DND-41 (cell line): ENCODE measurements at regions not wholly inside any gene's neighbourhood (a gene's known extent, or its start where the extent isn't known, plus 50 kb on each side); places are given as distances from the start of the nearest gene placed in this dataset.

ENCODE experiments used
- ATAC-seq: fragments of 200-7000 bp; cut with Tn5 transposase; 3 replicates; pipeline ENCODE4 v1.9.1; 2021; ENCODE audit warnings: low read depth; ENCODE audit not compliant: insufficient read depth
- DNase-seq: peaks from one replicate; pipeline ENCODE4 v3.0.0-alpha.2; 2020
- H2AFZ ChIP-seq: 2 replicates; pipeline ENCODE4 v1.6.0; 2012; ENCODE audit warnings: low read depth, low read length
- H3K27ac ChIP-seq: 2 replicates; pipeline ENCODE4 v1.5.1; 2012; ENCODE audit warnings: low read length, inconsistent platforms
- H3K27me3 ChIP-seq: fragments of 200-600 bp; sonication (generic); 2 replicates; pipeline ENCODE4 v1.6.0; 2012; ENCODE audit warnings: low read length, mild to moderate bottlenecking, inconsistent platforms; ENCODE audit not compliant: insufficient read depth, poor library complexity
- H3K36me3 ChIP-seq: 2 replicates; pipeline ENCODE4 v1.5.1; 2012; ENCODE audit warnings: low read length, inconsistent platforms; ENCODE audit not compliant: insufficient read depth
- H3K4me1 ChIP-seq: 2 replicates; pipeline ENCODE4 v1.5.1; 2012; ENCODE audit warnings: mild to moderate bottlenecking, low read length; ENCODE audit not compliant: insufficient read depth
- H3K4me2 ChIP-seq: 2 replicates; pipeline ENCODE4 v1.6.0; 2012; ENCODE audit warnings: mild to moderate bottlenecking, moderate library complexity, low read length, inconsistent platforms; ENCODE audit not compliant: insufficient read depth
- H3K4me3 ChIP-seq, 2 experiments: fragments of 200-600 bp in 1 of 2; shearing (Covaris generic) in 1 of 2; 2 replicates each; pipeline ENCODE4 v1.5.1; 2012 to 2016; ENCODE audit warnings: inconsistent platforms in 2 of 2, low read length in 2 of 2, mild to moderate bottlenecking in 2 of 2, low read depth in 1 of 2, moderate library complexity in 1 of 2
- H3K79me2 ChIP-seq: 2 replicates; pipeline ENCODE4 v1.6.0; 2012; ENCODE audit warnings: low read length, inconsistent platforms; ENCODE audit not compliant: insufficient read depth
- H3K9ac ChIP-seq: 2 replicates; pipeline ENCODE4 v1.6.0; 2012; ENCODE audit warnings: low read depth, mild to moderate bottlenecking, inconsistent platforms, low read length, moderate library complexity
- H3K9me3 ChIP-seq: 2 replicates; pipeline ENCODE4 v1.5.1; 2012; ENCODE audit warnings: low read length, moderate library complexity, mild to moderate bottlenecking, inconsistent platforms; ENCODE audit not compliant: insufficient read depth, severe bottlenecking
- H4K20me1 ChIP-seq: 2 replicates; pipeline ENCODE4 v1.6.0; 2012; ENCODE audit warnings: low read length; ENCODE audit not compliant: insufficient read depth
- EZH2 ChIP-seq: IDR thresholded peaks from 3 replicates; pipeline ENCODE4 v1.6.1; 2012; ENCODE audit warnings: borderline replicate concordance, low read depth, mild to moderate bottlenecking, moderate library complexity, low read length, inconsistent platforms; ENCODE audit not compliant: severe bottlenecking
- TF ChIP-seq, protein P1 (sequence below): IDR thresholded peaks from 2 replicates; pipeline ENCODE4 v1.5.1; 2012; ENCODE audit warnings: borderline replicate concordance, low read length, moderate library complexity, mild to moderate bottlenecking; ENCODE audit not compliant: poor library complexity, severe bottlenecking; ENCODE audit errors: extremely low read depth

DNA sequence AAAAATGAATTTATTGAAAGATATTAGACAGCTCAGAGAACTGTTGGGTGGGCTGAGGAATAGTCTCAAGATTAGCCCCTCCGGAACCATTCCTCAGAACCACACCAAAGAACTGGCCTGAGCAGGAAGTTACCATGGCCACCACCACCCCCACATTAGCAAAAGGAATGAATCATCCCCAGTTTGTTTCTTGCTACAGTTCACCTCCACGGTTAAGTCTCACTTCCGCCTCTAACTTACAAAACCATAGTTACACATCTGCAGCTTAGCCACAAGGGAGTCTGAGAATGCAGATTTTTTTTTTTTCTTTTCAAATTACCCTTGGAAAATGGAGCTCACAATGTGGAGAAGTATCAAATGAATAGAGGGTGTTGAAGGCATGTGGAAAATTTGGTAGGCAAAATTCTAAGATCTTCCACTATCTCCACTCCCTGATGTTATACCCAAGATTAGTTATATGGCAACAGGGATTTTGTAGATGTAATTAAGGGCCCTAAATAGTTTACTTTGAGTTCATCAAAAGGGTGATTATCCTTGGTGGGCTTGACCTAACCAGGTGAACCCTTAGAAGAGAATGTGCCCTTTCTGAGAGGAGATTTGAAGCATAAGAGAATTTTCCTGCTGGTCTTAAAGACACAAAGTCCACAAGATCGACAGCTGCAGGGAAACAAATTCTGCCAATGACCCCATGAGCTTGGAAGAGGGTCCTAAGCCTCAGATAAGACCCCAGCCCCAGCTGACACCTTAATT lies 129.8 kb upstream of the KRR1 start:
- Histone ChIP-seq H3K4me3 (no peak overlapping the region), H3K27ac (peak overlapping the region; percentile 72), H2AFZ (peak overlapping the region; percentile 2; the same call in 1 of the 2 replicates), H3K79me2 (no peaks in the 10 kb centered on the region), H3K9ac (peak overlapping the region; percentile 23; the same call in 1 of the 2 replicates), H4K20me1 (no peaks in the 10 kb centered on the region), H3K9me3 (no peaks in the 10 kb centered on the region), H3K27me3 (no peaks in the 10 kb centered on the region), H3K4me1 (peaks cover 31% of the 10 kb centered on the region), H3K4me2 (peak overlapping the region; percentile 23; the same call in 1 of the 2 replicates), H3K36me3 (no peaks in the 10 kb centered on the region)
- no peak for TF ChIP-seq EZH2
- TF ChIP-seq, protein P1, sequence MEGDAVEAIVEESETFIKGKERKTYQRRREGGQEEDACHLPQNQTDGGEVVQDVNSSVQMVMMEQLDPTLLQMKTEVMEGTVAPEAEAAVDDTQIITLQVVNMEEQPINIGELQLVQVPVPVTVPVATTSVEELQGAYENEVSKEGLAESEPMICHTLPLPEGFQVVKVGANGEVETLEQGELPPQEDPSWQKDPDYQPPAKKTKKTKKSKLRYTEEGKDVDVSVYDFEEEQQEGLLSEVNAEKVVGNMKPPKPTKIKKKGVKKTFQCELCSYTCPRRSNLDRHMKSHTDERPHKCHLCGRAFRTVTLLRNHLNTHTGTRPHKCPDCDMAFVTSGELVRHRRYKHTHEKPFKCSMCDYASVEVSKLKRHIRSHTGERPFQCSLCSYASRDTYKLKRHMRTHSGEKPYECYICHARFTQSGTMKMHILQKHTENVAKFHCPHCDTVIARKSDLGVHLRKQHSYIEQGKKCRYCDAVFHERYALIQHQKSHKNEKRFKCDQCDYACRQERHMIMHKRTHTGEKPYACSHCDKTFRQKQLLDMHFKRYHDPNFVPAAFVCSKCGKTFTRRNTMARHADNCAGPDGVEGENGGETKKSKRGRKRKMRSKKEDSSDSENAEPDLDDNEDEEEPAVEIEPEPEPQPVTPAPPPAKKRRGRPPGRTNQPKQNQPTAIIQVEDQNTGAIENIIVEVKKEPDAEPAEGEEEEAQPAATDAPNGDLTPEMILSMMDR, result no peak
- DNase-seq, result peak; percentile 70
- ATAC-seq, result peak; percentile 95

GRCh38 chr12:75638792-75639191 lies 127.4 kb upstream of the KRR1 start:
- Histone ChIP-seq H3K27ac (no peak overlapping the region), H3K27me3 (no peaks in the 10 kb centered on the region), H3K4me2 (no peak overlapping the region), H3K9me3 (no peaks in the 10 kb centered on the region), H3K4me1 (peaks cover 33% of the 10 kb centered on the region), H3K9ac (no peak overlapping the region), H4K20me1 (no peaks in the 10 kb centered on the region), H3K4me3 (no peak overlapping the region), H3K36me3 (no peaks in the 10 kb centered on the region), H2AFZ (no peak overlapping the region), H3K79me2 (no peaks in the 10 kb centered on the region)
- DNase-seq (no peak), ATAC-seq (no peak)
- no peak for TF ChIP-seq EZH2
- TF ChIP-seq, protein P1, result no peak

DNA sequence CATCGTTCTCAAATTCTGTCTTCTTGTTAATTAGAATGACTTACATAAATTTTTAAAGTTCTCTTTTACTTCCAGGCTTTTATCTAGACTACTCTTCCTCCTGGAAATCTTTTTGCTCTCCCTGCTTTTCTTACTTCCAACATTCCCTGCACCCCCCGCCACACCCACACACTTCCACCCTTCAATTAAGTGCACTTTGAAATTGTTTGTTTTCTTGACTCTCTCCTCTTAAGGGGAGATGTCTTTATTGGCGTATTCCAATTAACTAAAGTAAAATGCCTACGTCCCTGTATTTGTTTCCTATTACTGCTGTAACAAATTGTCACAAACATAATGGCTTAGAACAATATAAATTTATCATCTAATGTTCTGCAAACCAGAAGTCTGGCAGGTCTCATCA lies 125.2 kb upstream of the KRR1 start:
- Histone ChIP-seq H3K4me3 (no peak overlapping the region), H3K27me3 (no peaks in the 10 kb centered on the region), H3K4me2 (no peak overlapping the region), H3K4me1 (peaks cover 29% of the 10 kb centered on the region), H3K27ac (no peak overlapping the region), H2AFZ (no peak overlapping the region), H4K20me1 (no peaks in the 10 kb centered on the region), H3K9ac (no peak overlapping the region), H3K79me2 (no peaks in the 10 kb centered on the region), H3K9me3 (no peaks in the 10 kb centered on the region), H3K36me3 (no peaks in the 10 kb centered on the region)
- TF ChIP-seq, protein P1, result no peak
- no peak for TF ChIP-seq EZH2
- DNase-seq (no peak), ATAC-seq (no peak)
